ENCODE measurements at regions not wholly inside any gene's neighbourhood (a gene's known extent, or its start where the extent isn't known, plus 50 kb on each side); places are given as distances from the start of the nearest gene placed in this dataset.

DNA sequence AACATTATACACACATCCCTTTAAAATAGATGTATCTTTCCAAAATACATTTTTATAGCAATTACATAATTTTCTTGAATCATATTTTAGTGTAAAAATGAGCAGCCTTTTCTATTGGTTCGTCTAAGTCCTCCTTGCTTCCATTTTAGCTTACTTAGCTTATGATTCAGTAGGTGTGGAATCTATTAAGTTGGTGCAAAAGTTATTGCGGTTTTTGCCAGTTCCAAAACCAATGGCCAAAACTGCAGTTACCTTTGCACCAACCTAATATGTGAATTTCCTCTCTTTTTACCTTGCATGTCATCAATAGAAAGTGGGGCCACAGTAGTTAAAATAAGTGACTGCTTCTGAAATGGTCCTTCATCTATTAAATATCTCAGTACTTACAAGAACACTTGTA lies 279.0 kb downstream of the OTUD1 start (continued):
- TF ChIP-seq, protein P1, sequence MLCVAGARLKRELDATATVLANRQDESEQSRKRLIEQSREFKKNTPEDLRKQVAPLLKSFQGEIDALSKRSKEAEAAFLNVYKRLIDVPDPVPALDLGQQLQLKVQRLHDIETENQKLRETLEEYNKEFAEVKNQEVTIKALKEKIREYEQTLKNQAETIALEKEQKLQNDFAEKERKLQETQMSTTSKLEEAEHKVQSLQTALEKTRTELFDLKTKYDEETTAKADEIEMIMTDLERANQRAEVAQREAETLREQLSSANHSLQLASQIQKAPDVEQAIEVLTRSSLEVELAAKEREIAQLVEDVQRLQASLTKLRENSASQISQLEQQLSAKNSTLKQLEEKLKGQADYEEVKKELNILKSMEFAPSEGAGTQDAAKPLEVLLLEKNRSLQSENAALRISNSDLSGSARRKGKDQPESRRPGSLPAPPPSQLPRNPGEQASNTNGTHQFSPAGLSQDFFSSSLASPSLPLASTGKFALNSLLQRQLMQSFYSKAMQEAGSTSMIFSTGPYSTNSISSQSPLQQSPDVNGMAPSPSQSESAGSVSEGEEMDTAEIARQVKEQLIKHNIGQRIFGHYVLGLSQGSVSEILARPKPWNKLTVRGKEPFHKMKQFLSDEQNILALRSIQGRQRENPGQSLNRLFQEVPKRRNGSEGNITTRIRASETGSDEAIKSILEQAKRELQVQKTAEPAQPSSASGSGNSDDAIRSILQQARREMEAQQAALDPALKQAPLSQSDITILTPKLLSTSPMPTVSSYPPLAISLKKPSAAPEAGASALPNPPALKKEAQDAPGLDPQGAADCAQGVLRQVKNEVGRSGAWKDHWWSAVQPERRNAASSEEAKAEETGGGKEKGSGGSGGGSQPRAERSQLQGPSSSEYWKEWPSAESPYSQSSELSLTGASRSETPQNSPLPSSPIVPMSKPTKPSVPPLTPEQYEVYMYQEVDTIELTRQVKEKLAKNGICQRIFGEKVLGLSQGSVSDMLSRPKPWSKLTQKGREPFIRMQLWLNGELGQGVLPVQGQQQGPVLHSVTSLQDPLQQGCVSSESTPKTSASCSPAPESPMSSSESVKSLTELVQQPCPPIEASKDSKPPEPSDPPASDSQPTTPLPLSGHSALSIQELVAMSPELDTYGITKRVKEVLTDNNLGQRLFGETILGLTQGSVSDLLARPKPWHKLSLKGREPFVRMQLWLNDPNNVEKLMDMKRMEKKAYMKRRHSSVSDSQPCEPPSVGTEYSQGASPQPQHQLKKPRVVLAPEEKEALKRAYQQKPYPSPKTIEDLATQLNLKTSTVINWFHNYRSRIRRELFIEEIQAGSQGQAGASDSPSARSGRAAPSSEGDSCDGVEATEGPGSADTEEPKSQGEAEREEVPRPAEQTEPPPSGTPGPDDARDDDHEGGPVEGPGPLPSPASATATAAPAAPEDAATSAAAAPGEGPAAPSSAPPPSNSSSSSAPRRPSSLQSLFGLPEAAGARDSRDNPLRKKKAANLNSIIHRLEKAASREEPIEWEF (IDR thresholded peaks at IDR 0.05; ENCODE audit: insufficient replicate concordance, low read depth, low read length), result no peak
- TF ChIP-seq, protein P2, sequence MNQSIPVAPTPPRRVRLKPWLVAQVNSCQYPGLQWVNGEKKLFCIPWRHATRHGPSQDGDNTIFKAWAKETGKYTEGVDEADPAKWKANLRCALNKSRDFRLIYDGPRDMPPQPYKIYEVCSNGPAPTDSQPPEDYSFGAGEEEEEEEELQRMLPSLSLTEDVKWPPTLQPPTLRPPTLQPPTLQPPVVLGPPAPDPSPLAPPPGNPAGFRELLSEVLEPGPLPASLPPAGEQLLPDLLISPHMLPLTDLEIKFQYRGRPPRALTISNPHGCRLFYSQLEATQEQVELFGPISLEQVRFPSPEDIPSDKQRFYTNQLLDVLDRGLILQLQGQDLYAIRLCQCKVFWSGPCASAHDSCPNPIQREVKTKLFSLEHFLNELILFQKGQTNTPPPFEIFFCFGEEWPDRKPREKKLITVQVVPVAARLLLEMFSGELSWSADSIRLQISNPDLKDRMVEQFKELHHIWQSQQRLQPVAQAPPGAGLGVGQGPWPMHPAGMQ (IDR thresholded peaks at IDR 0.05; ENCODE audit: borderline replicate concordance), result no peak
- TF ChIP-seq, protein P3, sequence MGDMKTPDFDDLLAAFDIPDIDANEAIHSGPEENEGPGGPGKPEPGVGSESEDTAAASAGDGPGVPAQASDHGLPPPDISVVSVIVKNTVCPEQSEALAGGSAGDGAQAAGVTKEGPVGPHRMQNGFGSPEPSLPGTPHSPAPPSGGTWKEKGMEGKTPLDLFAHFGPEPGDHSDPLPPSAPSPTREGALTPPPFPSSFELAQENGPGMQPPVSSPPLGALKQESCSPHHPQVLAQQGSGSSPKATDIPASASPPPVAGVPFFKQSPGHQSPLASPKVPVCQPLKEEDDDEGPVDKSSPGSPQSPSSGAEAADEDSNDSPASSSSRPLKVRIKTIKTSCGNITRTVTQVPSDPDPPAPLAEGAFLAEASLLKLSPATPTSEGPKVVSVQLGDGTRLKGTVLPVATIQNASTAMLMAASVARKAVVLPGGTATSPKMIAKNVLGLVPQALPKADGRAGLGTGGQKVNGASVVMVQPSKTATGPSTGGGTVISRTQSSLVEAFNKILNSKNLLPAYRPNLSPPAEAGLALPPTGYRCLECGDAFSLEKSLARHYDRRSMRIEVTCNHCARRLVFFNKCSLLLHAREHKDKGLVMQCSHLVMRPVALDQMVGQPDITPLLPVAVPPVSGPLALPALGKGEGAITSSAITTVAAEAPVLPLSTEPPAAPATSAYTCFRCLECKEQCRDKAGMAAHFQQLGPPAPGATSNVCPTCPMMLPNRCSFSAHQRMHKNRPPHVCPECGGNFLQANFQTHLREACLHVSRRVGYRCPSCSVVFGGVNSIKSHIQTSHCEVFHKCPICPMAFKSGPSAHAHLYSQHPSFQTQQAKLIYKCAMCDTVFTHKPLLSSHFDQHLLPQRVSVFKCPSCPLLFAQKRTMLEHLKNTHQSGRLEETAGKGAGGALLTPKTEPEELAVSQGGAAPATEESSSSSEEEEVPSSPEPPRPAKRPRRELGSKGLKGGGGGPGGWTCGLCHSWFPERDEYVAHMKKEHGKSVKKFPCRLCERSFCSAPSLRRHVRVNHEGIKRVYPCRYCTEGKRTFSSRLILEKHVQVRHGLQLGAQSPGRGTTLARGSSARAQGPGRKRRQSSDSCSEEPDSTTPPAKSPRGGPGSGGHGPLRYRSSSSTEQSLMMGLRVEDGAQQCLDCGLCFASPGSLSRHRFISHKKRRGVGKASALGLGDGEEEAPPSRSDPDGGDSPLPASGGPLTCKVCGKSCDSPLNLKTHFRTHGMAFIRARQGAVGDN (IDR thresholded peaks at IDR 0.05), result no peak
- TF ChIP-seq ZNF217 (IDR thresholded peaks at IDR 0.05) (no peak), HDAC2 (IDR thresholded peaks at IDR 0.05) (no peak)

All from GM12878 (cell line).